Esophagus muscularis mucosa (tissue), 4 donors: ENCODE measurements at regions not wholly inside any gene's neighbourhood (a gene's known extent, or its start where the extent isn't known, plus 50 kb on each side); places are given as distances from the start of the nearest gene placed in this dataset.

Experiments
- DNase-seq: peaks from one replicate; pipeline ENCODE4 v3.0.0-alpha.2; 2017; ENCODE audit errors: extremely low spot score
- H3K27ac ChIP-seq, 4 donors: fragments of 200-600 bp; sonication (generic); replicated peaks in 1 of 4; 1 replicate in 3 of 4; 2 replicates in 1 of 4; pipeline ENCODE4 v1.5.1; 2016 to 2019; ENCODE audit warnings: mild to moderate bottlenecking in 1 of 4
- H3K27me3 ChIP-seq, 4 donors: fragments of 200-600 bp; sonication (generic); one replicate each; pipeline versions ENCODE4 v1.5.1 to v1.6.0; 2016 to 2019
- H3K36me3 ChIP-seq, 4 donors: fragments of 200-600 bp; sonication (generic); one replicate each; pipeline ENCODE4 v1.5.1; 2016 to 2019
- H3K4me1 ChIP-seq, 4 donors: fragments of 200-600 bp; sonication (generic); one replicate each; pipeline ENCODE4 v1.5.1; 2016 to 2019
- H3K4me3 ChIP-seq, 4 donors: fragments of 200-600 bp; sonication (generic); 1 replicate in 2 of 4; 2 replicates in 2 of 4; pipeline ENCODE4 v1.5.1; 2016 to 2019; ENCODE audit warnings: mild to moderate bottlenecking in 4 of 4, moderate library complexity in 1 of 4
- H3K9me3 ChIP-seq, 4 donors: fragments of 200-600 bp; sonication (generic); 1 replicate in 3 of 4; 2 replicates in 1 of 4; pipeline ENCODE4 v1.5.1; 2016 to 2019
- EP300 ChIP-seq: sonication (generic); formaldehyde crosslinking; IDR thresholded peaks from one replicate; pipeline ENCODE4 v1.6.1; 2017; ENCODE audit warnings: antibody characterized with exemption
- POLR2A ChIP-seq: fragments of 450-650 bp; IDR thresholded peaks from one replicate; pipeline ENCODE4 v1.6.1; 2017; ENCODE audit warnings: antibody characterized with exemption, moderate library complexity, mild to moderate bottlenecking, low read depth
- POLR2AphosphoS5 ChIP-seq, 2 donors: sonication (generic); formaldehyde crosslinking; IDR thresholded peaks; one replicate each; pipeline ENCODE4 v1.6.1; 2017; ENCODE audit warnings: antibody characterized with exemption in 2 of 2
- WGBS: methylation state at CpG from one replicate; pipeline ENCODE4 v1.1.5; 2018; 5-methylcytosine and 5-hydroxymethylcytosine counted together
- intact Hi-C: fragments of 100-400 bp; cut with DNase I; formaldehyde crosslinking; loops from one replicate; pipeline ENCODE4 v1.15.1; 2023
- TF ChIP-seq, protein P1 (sequence below), 3 experiments: fragments of 200-600 bp in 2 of 3; fragments of 450-650 bp in 1 of 3; sonication (generic) in 2 of 3; IDR thresholded peaks; one replicate each; pipeline ENCODE4 v1.5.1; 2017 to 2019; ENCODE audit warnings: antibody characterized with exemption in 3 of 3, mild to moderate bottlenecking in 2 of 3, moderate library complexity in 1 of 3

DNA sequence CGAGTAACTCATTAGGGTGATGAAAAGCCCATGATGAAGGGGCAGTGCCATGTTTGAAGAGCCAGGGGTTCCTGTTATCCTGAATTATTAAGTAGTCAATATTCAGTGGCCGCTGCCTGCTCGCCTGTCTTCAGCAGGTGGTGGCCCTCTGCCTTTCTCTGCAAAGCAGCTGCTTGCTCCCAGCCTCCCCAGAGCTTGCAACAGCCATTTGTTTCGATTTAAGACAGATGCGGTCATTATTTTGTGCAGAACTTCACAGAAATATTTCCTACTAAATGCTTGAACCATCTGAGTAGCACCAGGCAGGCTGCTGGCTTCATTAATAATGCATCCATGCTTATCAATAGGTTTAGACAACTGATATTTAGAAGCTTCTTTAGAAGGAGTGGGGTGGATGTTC, 104.3 kb upstream of the TTC29 start:
- TF ChIP-seq, protein P1, sequence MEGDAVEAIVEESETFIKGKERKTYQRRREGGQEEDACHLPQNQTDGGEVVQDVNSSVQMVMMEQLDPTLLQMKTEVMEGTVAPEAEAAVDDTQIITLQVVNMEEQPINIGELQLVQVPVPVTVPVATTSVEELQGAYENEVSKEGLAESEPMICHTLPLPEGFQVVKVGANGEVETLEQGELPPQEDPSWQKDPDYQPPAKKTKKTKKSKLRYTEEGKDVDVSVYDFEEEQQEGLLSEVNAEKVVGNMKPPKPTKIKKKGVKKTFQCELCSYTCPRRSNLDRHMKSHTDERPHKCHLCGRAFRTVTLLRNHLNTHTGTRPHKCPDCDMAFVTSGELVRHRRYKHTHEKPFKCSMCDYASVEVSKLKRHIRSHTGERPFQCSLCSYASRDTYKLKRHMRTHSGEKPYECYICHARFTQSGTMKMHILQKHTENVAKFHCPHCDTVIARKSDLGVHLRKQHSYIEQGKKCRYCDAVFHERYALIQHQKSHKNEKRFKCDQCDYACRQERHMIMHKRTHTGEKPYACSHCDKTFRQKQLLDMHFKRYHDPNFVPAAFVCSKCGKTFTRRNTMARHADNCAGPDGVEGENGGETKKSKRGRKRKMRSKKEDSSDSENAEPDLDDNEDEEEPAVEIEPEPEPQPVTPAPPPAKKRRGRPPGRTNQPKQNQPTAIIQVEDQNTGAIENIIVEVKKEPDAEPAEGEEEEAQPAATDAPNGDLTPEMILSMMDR (IDR thresholded peaks at IDR 0.05): no peak
- TF ChIP-seq POLR2A (no peak), POLR2AphosphoS5 (IDR thresholded peaks at IDR 0.05) (no peak), EP300 (no peak)
- Histone ChIP-seq H3K4me1 (peaks cover 10 to 18% (median 18%) of the 10 kb centered on the region in 4 donors), H3K9me3 (peaks cover 0 to 4% (median 0%) of the 10 kb centered on the region in 4 donors), H3K4me3 (no peak overlapping the region), H3K27me3 (no peaks in the 10 kb centered on the region), H3K27ac (peak overlapping the region; percentile 50 to 74 (median 59)), H3K36me3 (no peaks in the 10 kb centered on the region)
- DNase-seq: no peak
- 57% methylated on average over 5 of the region's 5 CpGs for WGBS
- intact Hi-C loops: no loop called here

DNA sequence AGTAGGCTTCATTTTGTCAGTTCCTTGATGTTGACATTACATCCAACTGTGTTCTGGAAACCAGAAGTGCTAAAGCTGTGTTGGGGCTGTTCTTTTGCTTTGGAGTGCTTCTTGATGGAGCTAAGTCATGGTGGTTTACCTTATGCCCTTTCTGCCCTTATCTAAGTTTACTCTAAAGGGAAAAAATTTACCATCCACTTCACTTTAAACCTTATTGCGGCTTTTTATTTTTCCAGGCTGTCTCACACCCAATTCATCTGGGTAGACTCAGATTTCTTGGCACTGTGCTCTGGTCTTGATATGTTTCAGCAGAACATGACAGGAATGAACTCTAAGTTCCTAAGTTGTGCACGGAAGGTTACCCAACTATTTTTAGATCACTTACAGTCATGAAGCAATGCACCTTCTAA, 104.7 kb upstream of the TTC29 start:
- Histone ChIP-seq H3K27me3 (no peaks in the 10 kb centered on the region), H3K36me3 (no peaks in the 10 kb centered on the region), H3K4me3 (no peak overlapping the region), H3K27ac (peak overlapping the region; percentile 50 to 74 (median 59)), H3K9me3 (peaks cover 0 to 4% (median 0%) of the 10 kb centered on the region in 4 donors), H3K4me1 (peaks cover 10 to 18% (median 18%) of the 10 kb centered on the region in 4 donors)
- 19% methylated on average over 2 of the region's 2 CpGs for WGBS
- DNase-seq: no peak
- intact Hi-C loops: no loop called here
- TF ChIP-seq EP300 (peak; percentile 21), POLR2A (no peak), POLR2AphosphoS5 (IDR thresholded peaks at IDR 0.05) (peak in 1 of 2 donors; percentile 54)

DNA sequence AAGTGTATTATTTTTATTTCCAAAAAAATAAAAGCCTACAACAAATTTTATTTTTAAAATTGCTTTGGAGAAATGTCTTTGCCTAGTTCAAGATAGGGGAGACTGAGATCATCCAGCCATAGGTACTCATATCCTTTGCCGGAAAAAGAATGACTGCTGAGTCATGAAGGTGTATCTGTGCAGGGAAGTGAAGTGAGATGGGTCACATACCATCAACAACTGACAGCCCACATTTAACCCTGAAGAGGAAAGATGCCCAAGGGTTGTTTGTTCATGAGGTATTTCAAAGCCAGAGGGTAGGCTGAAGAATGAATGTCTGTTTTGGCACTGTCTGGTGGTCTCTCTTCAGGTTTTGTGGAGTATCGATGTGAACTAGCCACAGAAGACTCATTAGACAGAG, 106.7 kb upstream of the TTC29 start:
- no peak for DNase-seq
- Histone ChIP-seq H3K27ac (no peak overlapping the region), H3K27me3 (no peaks in the 10 kb centered on the region), H3K9me3 (peaks cover 0 to 4% (median 0%) of the 10 kb centered on the region in 4 donors), H3K4me3 (no peak overlapping the region), H3K4me1 (peaks cover 10 to 23% (median 20%) of the 10 kb centered on the region in 4 donors), H3K36me3 (no peaks in the 10 kb centered on the region)
- WGBS: 91% methylated on average over 2 of the region's 2 CpGs
- TF ChIP-seq, protein P1 (IDR thresholded peaks at IDR 0.05): no peak
- TF ChIP-seq EP300: no peak
- no peak for TF ChIP-seq POLR2AphosphoS5 (IDR thresholded peaks at IDR 0.05)
- TF ChIP-seq POLR2A: no peak
- intact Hi-C loops: no loop called here

DNA sequence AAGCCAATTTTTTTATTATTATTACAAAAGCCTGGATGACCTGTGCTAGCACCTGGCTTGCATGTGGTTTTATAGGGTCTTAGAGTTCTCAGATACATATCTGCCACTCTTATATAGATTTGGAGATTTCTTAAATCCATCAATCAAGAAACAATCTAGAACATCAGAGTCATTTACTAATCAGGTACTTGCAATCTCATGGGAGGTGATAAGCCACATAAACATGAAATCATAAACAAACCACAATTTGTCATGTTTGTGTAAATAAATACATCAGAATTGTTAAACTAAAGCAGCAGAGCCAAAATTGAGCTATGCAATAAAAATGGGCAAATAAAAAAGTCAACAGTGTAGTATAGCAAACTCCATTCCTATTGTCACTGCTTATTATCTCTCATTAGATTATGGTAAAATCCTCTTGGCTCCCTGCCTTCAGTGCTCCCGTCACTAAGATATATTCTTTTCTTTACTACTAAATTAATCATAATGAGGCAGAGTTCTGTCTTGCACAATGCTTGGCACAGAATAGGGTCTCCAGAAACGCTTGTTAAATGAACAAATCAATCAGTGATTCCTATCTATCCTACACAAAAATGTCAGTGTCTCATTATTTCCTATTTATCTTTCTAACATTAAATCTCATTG, 108.7 kb upstream of the TTC29 start:
- Histone ChIP-seq H3K4me3 (no peak overlapping the region), H3K36me3 (no peaks in the 10 kb centered on the region), H3K9me3 (no peaks in the 10 kb centered on the region), H3K27ac (no peak overlapping the region), H3K4me1 (peaks cover 10 to 28% (median 19%) of the 10 kb centered on the region in 4 donors), H3K27me3 (no peaks in the 10 kb centered on the region)
- WGBS: 56% methylated on average over 2 of the region's 2 CpGs
- intact Hi-C loops: no loop called here
- DNase-seq: no peak
- TF ChIP-seq POLR2AphosphoS5 (IDR thresholded peaks at IDR 0.05) (no peak), EP300 (no peak), POLR2A (no peak)
- TF ChIP-seq, protein P1 (IDR thresholded peaks at IDR 0.05): no peak

DNA sequence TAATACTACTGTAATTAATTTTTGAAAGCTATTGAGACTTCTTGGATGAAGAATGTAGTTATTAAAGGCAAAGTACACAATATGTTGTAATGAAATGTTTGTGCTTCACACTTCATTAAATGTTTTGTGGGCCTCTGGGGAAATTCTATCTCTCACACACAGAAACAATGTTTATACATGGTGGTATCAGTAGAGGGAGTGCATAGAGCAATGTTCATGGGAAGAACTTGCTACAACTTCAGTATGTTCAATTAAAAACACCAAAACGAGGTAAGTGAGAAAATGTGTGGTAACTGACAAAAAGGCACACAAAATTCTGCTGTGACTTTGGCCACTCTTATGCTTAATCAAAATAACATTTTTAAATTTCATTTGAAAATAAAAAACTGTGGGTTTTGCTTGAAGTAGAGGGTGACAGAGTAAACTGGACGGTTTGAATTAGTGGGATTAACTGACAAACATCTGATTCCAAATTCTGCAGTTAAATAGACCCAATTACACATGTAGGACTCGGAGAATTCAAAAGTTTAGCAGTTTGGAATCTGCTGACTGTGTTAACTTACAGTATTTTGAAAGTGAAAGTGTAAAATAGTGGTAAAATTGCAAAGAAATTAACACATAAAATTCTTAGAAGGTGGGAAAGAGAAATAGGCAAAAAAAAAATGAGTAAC, 111.4 kb upstream of the TTC29 start:
- H3K9me3 ChIP-seq: no peaks in the 10 kb centered on the region
- intact Hi-C loops: no loop called here
- 45% methylated on average over 3 of the region's 3 CpGs for WGBS
- no peaks in the 10 kb centered on the region for H3K27me3 ChIP-seq
- no peak for DNase-seq
- peak overlapping the region in 3 of 4 donors; percentile 5 to 32 (median 15) for H3K27ac ChIP-seq
- TF ChIP-seq, protein P1 (IDR thresholded peaks at IDR 0.05): no peak
- TF ChIP-seq POLR2A (no peak), EP300 (no peak), POLR2AphosphoS5 (IDR thresholded peaks at IDR 0.05) (no peak)
- peaks cover 0 to 11% (median 5%) of the 10 kb centered on the region in 4 donors for H3K4me1 ChIP-seq
- H3K4me3 ChIP-seq: peak overlapping the region; percentile 36 to 50 (median 46)
- no peaks in the 10 kb centered on the region for H3K36me3 ChIP-seq
